GM21390 (cell line): ENCODE measurements at regions not wholly inside any gene's neighbourhood (a gene's known extent, or its start where the extent isn't known, plus 50 kb on each side); places are given as distances from the start of the nearest gene placed in this dataset.

Experiments
- ATAC-seq: cut with Tn5 transposase; IDR thresholded peaks from one replicate; pipeline ENCODE4 v1.9.1; 2021; ENCODE audit not compliant: unreplicated experiment

DNA sequence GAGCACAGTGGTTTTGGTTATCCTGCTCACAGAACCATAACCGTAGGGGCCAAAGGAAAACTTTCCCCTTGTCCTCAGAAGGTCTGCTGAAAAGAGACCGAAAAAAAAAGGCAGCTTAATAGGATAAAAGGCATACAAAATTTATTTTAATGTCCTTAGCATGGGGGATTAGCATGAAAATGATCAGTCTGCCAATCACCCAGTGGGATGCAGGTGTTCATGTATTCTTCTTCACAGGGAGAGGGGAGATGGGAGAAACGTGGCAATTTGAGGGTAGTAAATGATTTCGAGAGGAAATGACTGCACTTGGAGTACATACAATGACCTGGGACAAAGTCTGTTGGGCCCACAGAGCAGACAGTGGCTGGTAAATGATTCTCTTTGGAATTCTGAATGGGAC, 194.0 kb downstream of the AJAP1 start:
- ATAC-seq, result no peak

DNA sequence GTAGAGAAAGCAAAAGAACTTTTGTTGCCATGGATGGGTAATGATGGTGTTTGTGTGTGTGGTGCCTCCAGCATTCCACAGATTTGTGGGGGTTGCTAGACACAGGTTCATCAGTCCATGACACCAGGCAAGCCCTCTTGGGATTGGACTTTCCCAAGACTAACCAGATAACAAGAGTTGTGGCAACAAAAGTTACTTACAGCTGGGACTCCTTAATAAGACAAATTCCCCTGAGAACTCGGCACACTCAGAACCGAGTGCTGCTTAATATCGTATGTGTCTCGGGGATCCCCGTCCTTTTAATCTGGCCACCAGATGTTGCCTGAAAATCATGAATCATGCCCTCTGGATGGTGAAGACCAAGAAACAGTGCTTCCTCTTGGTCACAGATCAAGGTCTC, 193.3 kb downstream of the AJAP1 start:
- ATAC-seq, result no peak
